Mammary epithelial cell (primary cell): ENCODE measurements at regions not wholly inside any gene's neighbourhood (a gene's known extent, or its start where the extent isn't known, plus 50 kb on each side); places are given as distances from the start of the nearest gene placed in this dataset.

Source experiments
- EZH2 ChIP-seq: IDR thresholded peaks from 2 replicates; pipeline ENCODE4 v1.6.1; 2012; ENCODE audit warnings: low read length, inconsistent platforms, borderline replicate concordance
- TF ChIP-seq, protein P1 (sequence below), 2 donors: IDR thresholded peaks in 1 of 2; conservative IDR thresholded peaks in 1 of 2; 2 replicates each; pipeline ENCODE4 v1.5.1; 2011 to 2012; ENCODE audit warnings: inconsistent platforms in 2 of 2, low read length in 2 of 2, mild to moderate bottlenecking in 2 of 2, control low read depth in 1 of 2, low read depth in 1 of 2; ENCODE audit not compliant: insufficient read depth in 1 of 2; ENCODE audit errors: extremely low read depth in 1 of 2

DNA sequence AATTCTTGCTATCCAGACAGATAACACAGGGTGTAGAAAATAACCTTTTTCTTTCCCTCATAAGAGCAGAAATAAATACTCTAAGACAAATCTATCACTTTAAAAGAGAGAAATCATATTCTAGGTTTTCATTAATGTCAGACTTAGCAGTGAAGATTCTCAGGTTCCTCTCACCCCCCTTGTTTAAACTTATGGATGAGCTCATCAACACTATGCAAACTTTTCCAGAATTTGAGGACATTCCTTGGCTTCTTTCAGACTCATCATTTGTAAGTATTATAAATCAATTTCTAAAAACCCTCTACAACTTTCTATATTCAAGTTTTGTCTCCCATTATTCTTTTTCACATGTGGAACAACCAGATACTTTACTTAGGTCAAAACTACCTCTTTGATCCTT lies 374.9 kb upstream of the TRPC7 start:
- TF ChIP-seq, protein P1, sequence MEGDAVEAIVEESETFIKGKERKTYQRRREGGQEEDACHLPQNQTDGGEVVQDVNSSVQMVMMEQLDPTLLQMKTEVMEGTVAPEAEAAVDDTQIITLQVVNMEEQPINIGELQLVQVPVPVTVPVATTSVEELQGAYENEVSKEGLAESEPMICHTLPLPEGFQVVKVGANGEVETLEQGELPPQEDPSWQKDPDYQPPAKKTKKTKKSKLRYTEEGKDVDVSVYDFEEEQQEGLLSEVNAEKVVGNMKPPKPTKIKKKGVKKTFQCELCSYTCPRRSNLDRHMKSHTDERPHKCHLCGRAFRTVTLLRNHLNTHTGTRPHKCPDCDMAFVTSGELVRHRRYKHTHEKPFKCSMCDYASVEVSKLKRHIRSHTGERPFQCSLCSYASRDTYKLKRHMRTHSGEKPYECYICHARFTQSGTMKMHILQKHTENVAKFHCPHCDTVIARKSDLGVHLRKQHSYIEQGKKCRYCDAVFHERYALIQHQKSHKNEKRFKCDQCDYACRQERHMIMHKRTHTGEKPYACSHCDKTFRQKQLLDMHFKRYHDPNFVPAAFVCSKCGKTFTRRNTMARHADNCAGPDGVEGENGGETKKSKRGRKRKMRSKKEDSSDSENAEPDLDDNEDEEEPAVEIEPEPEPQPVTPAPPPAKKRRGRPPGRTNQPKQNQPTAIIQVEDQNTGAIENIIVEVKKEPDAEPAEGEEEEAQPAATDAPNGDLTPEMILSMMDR (conservative IDR thresholded peaks at IDR 0.05 in 1 of 2, IDR thresholded peaks at IDR 0.05 in 1 of 2; ENCODE audit: extremely low read depth in 1 of 2, insufficient read depth in 1 of 2, low read depth in 1 of 2, low read length in 2 of 2) = no peak
- no peak for TF ChIP-seq EZH2
